GM21515 (cell line): ENCODE measurements at regions not wholly inside any gene's neighbourhood (a gene's known extent, or its start where the extent isn't known, plus 50 kb on each side); places are given as distances from the start of the nearest gene placed in this dataset.

ENCODE experiments used
- ATAC-seq: cut with Tn5 transposase; IDR thresholded peaks from one replicate; pipeline ENCODE4 v1.9.1; 2021; ENCODE audit not compliant: unreplicated experiment

- no peak for ATAC-seq
Observed at GRCh38 chr13:107291875-107292274, 723.9 kb upstream of the ARGLU1 start.

GRCh38 chr13:107289540-107289939 lies 721.6 kb upstream of the ARGLU1 start:
- no peak for ATAC-seq

- no peak for ATAC-seq
Observed at GRCh38 chr13:107284173-107284572, 716.2 kb upstream of the ARGLU1 start.

- ATAC-seq = no peak
Observed at GRCh38 chr13:107277911-107278310, 710.0 kb upstream of the ARGLU1 start.

GRCh38 chr13:107276936-107277335 lies 709.0 kb upstream of the ARGLU1 start:
- no peak for ATAC-seq

- ATAC-seq = no peak
Observed at GRCh38 chr13:107275945-107276614, 708.1 kb upstream of the ARGLU1 start.

- ATAC-seq = no peak
Observed at GRCh38 chr13:107275312-107275711, 707.4 kb upstream of the ARGLU1 start.

- no peak for ATAC-seq
Observed at GRCh38 chr13:107271227-107271626, 703.3 kb upstream of the ARGLU1 start.

- ATAC-seq = no peak
Observed at GRCh38 chr13:107266657-107267056, 698.7 kb upstream of the ARGLU1 start.

- ATAC-seq = no peak
Observed at GRCh38 chr13:107258599-107259187, 690.8 kb upstream of the ARGLU1 start.

GRCh38 chr13:107254392-107254791 lies 686.5 kb upstream of the ARGLU1 start:
- no peak for ATAC-seq

GRCh38 chr13:107252428-107252827 lies 684.5 kb upstream of the ARGLU1 start:
- no peak for ATAC-seq

GRCh38 chr13:107252021-107252420 lies 684.1 kb upstream of the ARGLU1 start:
- no peak for ATAC-seq

GRCh38 chr13:107251341-107251740 lies 683.4 kb upstream of the ARGLU1 start:
- ATAC-seq = no peak

GRCh38 chr13:107250628-107251027 lies 682.7 kb upstream of the ARGLU1 start:
- ATAC-seq = no peak

GRCh38 chr13:107244241-107244640 lies 676.3 kb upstream of the ARGLU1 start:
- no peak for ATAC-seq

GRCh38 chr13:107242138-107242537 lies 674.2 kb upstream of the ARGLU1 start:
- no peak for ATAC-seq

- no peak for ATAC-seq
Observed at GRCh38 chr13:107241381-107241780, 673.4 kb upstream of the ARGLU1 start.

GRCh38 chr13:107239213-107239612 lies 671.3 kb upstream of the ARGLU1 start:
- no peak for ATAC-seq

- no peak for ATAC-seq
Observed at GRCh38 chr13:107238262-107238981, 670.5 kb upstream of the ARGLU1 start.

- ATAC-seq = no peak
Observed at GRCh38 chr13:107234319-107235073, 666.6 kb upstream of the ARGLU1 start.

GRCh38 chr13:107233541-107233940 lies 665.6 kb upstream of the ARGLU1 start:
- ATAC-seq = no peak
